GM12878 (cell line): ENCODE measurements at regions not wholly inside any gene's neighbourhood (a gene's known extent, or its start where the extent isn't known, plus 50 kb on each side); places are given as distances from the start of the nearest gene placed in this dataset.

ENCODE experiments used
- ATAC-seq: fragments of 200-7000 bp; cut with Tn5 transposase; 3 replicates; pipeline ENCODE4 v1.9.1; 2020; ENCODE audit warnings: mild to moderate bottlenecking, moderate library complexity
- BruUV-seq: library from RNA; stranded (reverse); fragments of 400-500 nt; replicated peaks from 2 replicates; lab custom pipeline; 2021; lab: Mats Ljungman, UMichigan
- CTCF ChIA-PET: fragments of 300-600 bp; sonication (Branson Sonifier 250); formaldehyde crosslinking; extraction: SDS; loops from one replicate; lab custom pipeline; 2021; ENCODE audit warnings: inconsistent platforms; lab: Yijun Ruan, JAX
- POLR2A ChIA-PET: fragments of 350-600 bp; formaldehyde crosslinking; extraction: SDS; loops from one replicate; lab custom pipeline; 2021; ENCODE audit warnings: inconsistent platforms; lab: Charles Lee
- RAD21 ChIA-PET: fragments of 300-600 bp; sonication (Branson Sonifier 250); formaldehyde crosslinking; loops from one replicate; lab custom pipeline; 2023; ENCODE audit warnings: antibody characterized with exemption; ENCODE audit not compliant: unreplicated experiment; lab: Charles Lee
- SMC1A ChIA-PET: fragments of 300-600 bp; sonication (Branson Sonifier 250); formaldehyde crosslinking; loops from one replicate; lab custom pipeline; 2023; ENCODE audit not compliant: unreplicated experiment, uncharacterized antibody; lab: Charles Lee
- DNase-seq: peaks from one replicate; pipeline ENCODE4 v3.0.0-alpha.2; 2011; ENCODE audit warnings: low read depth, low spot score
- FAIRE-seq: peaks from 3 replicates; lab custom pipeline; 2011; peaks lifted over from hg19 to GRCh38; lab: Jason Lieb, UNC
- H2AFZ ChIP-seq: 2 replicates; pipeline ENCODE4 v1.6.0; 2011; ENCODE audit warnings: low read depth, low read length, control low read depth; ENCODE audit not compliant: control insufficient read depth
- H3K27ac ChIP-seq: 2 replicates; pipeline ENCODE4 v1.5.1; 2011; ENCODE audit warnings: control low read depth; ENCODE audit not compliant: control insufficient read depth, insufficient read depth
- H3K27me3 ChIP-seq, 2 experiments: replicated peaks in 1 of 2; 2 replicates each; pipeline versions ENCODE4 v1.6.0 to v1.6.1; 2011; ENCODE audit warnings: low read length in 1 of 2; ENCODE audit not compliant: control insufficient read depth in 2 of 2, insufficient read depth in 2 of 2
- H3K36me3 ChIP-seq, 2 experiments: 2 replicates each; pipeline ENCODE4 v1.5.1; 2011; ENCODE audit warnings: low read length in 1 of 2; ENCODE audit not compliant: control insufficient read depth in 2 of 2, insufficient read depth in 2 of 2
- H3K4me1 ChIP-seq: 2 replicates; pipeline ENCODE4 v1.6.1; 2011; ENCODE audit warnings: mild to moderate bottlenecking, low read length, moderate library complexity, mixed read lengths; ENCODE audit not compliant: control insufficient read depth, insufficient read depth
- H3K4me2 ChIP-seq: 2 replicates; pipeline ENCODE4 v1.6.0; 2011; ENCODE audit warnings: control low read depth; ENCODE audit not compliant: control insufficient read depth, insufficient read depth
- H3K4me3 ChIP-seq: fragments of 200-600 bp; sonication (generic); 2 replicates; pipeline ENCODE4 v1.5.1; 2016
- H3K79me2 ChIP-seq: 2 replicates; pipeline ENCODE4 v1.6.0; 2011; ENCODE audit warnings: low read length; ENCODE audit not compliant: control insufficient read depth, insufficient read depth
- H3K9ac ChIP-seq: 2 replicates; pipeline ENCODE4 v1.8.0; 2011; ENCODE audit warnings: low read length, control low read depth, mixed read lengths; ENCODE audit not compliant: control insufficient read depth, insufficient read depth
- H3K9me3 ChIP-seq: replicated peaks from 3 replicates; pipeline ENCODE4 v1.5.1; 2011; ENCODE audit warnings: mild to moderate bottlenecking, low read length; ENCODE audit not compliant: control insufficient read depth, insufficient read depth
- H4K20me1 ChIP-seq: 2 replicates; pipeline ENCODE4 v1.6.0; 2011; ENCODE audit not compliant: control insufficient read depth, insufficient read depth
- GATAD2B ChIP-seq: fragments of 450-650 bp; conservative IDR thresholded peaks from 2 replicates; pipeline ENCODE4 v1.6.1; 2017; ENCODE audit warnings: low read depth, mild to moderate bottlenecking, moderate library complexity
- IRF4 ChIP-seq: IDR thresholded peaks from 2 replicates; pipeline ENCODE4 v1.6.1; 2011; ENCODE audit warnings: low read depth, low read length
- PAX5 ChIP-seq: IDR thresholded peaks from 2 replicates; pipeline ENCODE4 v1.6.1; 2011; ENCODE audit warnings: low read depth, low read length, borderline replicate concordance
- WGBS: methylation state at CpG from one replicate; pipeline ENCODE4 v1.1.6; 2016; ENCODE audit warnings: low lambda C conversion rate; ENCODE audit not compliant: insufficient replicate concordance, insufficient coverage; ENCODE audit errors: missing lambda C conversion rate; 5-methylcytosine and 5-hydroxymethylcytosine counted together
- in situ Hi-C: fragments of 300-500 bp; cut with MboI; formaldehyde crosslinking; loops from 9 replicates; pipeline ENCODE4 v1.14.3; 2018; ENCODE audit warnings: mixed read lengths
- intact Hi-C: fragments of 100-400 bp; cut with micrococcal nuclease; formaldehyde crosslinking; loops from one replicate; pipeline ENCODE4 v1.14.2; 2022; ENCODE audit not compliant: unreplicated experiment

DNA sequence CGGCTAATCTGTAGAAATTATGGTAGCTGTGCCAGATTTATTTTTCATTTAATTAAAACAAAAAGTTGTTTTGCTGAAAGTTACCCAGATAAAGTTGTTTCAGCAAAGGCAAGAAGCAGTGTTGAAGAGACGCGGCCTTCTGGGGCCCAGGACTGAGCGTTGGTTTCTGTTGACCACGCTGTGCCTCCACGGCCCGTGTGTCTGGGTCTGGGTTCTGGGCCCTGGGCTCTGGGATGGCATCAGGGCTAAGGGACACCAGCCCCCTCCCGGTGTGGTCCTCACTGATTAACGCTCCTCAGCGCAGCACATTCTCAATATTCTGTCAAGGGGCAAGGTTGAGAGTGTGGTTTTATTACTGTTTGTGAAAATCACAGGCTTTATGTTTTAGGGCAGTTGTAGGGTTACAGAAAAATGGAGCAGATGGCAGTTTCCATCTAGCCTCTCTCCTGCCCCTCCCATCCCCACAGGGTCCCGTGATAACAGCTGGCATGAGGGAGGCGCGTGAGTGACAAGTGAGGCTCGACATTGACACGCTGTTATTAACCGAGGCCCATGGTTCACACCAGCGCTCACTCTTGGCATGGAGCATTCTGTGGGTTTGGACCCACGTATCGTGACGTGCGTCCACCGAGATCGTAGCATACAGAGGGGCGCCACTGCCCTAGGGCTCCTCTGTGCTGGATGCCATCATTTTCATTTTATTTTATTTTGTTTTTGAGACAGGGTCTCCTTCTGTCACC, 1231.4 kb downstream of the BRD1 start:
- Histone ChIP-seq H3K4me1 (no peaks in the 10 kb centered on the region), H2AFZ (no peak overlapping the region), H3K27ac (no peak overlapping the region), H4K20me1 (no peaks in the 10 kb centered on the region), H3K36me3 (no peaks in the 10 kb centered on the region), H3K4me2 (no peak overlapping the region), H3K9ac (no peak overlapping the region), H3K9me3 (no peaks in the 10 kb centered on the region; the same call in 2 of the 3 replicates), H3K27me3 (no peaks in the 10 kb centered on the region), H3K79me2 (no peaks in the 10 kb centered on the region), H3K4me3 (no peak overlapping the region)
- ChIA-PET CTCF (no interaction called here), RAD21 (no interaction called here), SMC1A (no interaction called here), POLR2A (no interaction called here)
- ATAC-seq (no peak), DNase-seq (no peak), FAIRE-seq (no peak)
- 59% methylated on average over 23 of the region's 24 CpGs for WGBS
- in situ Hi-C loops (no loop called here), intact Hi-C loops (no loop called here)
- BruUV-seq, result no TSS peak
- no peak for TF ChIP-seq GATAD2B

DNA sequence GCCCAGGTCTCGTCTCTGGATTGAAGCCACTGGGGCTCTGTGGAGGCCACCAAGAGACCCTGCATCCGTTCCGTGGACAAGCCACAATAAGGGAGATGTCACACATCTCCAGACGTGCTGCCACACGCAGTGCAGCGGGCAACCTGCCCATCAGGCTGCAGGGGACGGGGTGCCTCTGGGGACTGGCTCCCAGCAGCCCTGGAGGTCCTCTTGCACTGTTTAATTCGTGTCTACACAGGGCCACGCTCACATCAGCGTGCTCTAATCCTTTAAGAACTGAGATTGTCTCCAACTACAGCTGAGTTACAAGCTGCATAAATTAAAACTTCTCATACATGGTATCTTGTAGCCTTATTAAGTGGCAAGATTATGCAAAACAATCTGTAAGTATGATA, 1232.2 kb downstream of the BRD1 start:
- FAIRE-seq, result no peak
- POLR2A ChIA-PET, result no interaction called here
- under 1% methylated on average over 10 of the region's 10 CpGs for WGBS

More for the DNA sequence above, 1232.2 kb downstream of the BRD1 start:
- no TSS peak for BruUV-seq
- no peaks in the 10 kb centered on the region for H4K20me1 ChIP-seq
- TF ChIP-seq IRF4 (no peak), PAX5 (no peak)
- TF ChIP-seq, all 136 proteins: peak for 0
- Histone ChIP-seq H3K9ac (no peak overlapping the region), H3K4me3 (no peak overlapping the region), H3K4me2 (no peak overlapping the region), H2AFZ (no peak overlapping the region), H3K9me3 (no peaks in the 10 kb centered on the region; the same call in 2 of the 3 replicates), H3K27ac (no peak overlapping the region), H3K4me1 (no peaks in the 10 kb centered on the region), H3K27me3 (no peaks in the 10 kb centered on the region), H3K79me2 (no peaks in the 10 kb centered on the region), H3K36me3 (no peaks in the 10 kb centered on the region)
- SMC1A ChIA-PET, result no interaction called here
- no peak for ATAC-seq
- intact Hi-C loops, result no loop called here
- CTCF ChIA-PET, result no interaction called here
- RAD21 ChIA-PET, result no interaction called here
- in situ Hi-C loops, result no loop called here
- no peak for DNase-seq
